K562 (cell line): ENCODE measurements at regions not wholly inside any gene's neighbourhood (a gene's known extent, or its start where the extent isn't known, plus 50 kb on each side); places are given as distances from the start of the nearest gene placed in this dataset.

ENCODE experiments used
- ATAC-seq: fragments of 200-7000 bp; cut with Tn5 transposase; 3 replicates; pipeline ENCODE4 v1.9.1; 2020; ENCODE audit warnings: moderate library complexity
- BruUV-seq: library from RNA; stranded (reverse); fragments of 400-500 nt; replicated peaks from 2 replicates; lab custom pipeline; 2021; lab: Mats Ljungman, UMichigan
- CTCF ChIA-PET: fragments of 300-600 bp; formaldehyde crosslinking; extraction: SDS; loops from one replicate; lab custom pipeline; 2021; ENCODE audit warnings: low intra/inter-chr PET ratio; lab: Yijun Ruan, JAX
- POLR2A ChIA-PET: fragments of 300-600, 350-650 bp; sonication (Branson Sonifier 250); formaldehyde crosslinking; extraction: SDS; loops from one replicate; lab custom pipeline; 2021; ENCODE audit warnings: antibody characterized with exemption, inconsistent platforms; lab: Yijun Ruan, JAX
- DNase-seq, 4 experiments: peaks; one replicate each; pipeline versions ENCODE4 v3.0.0 to v3.0.0-alpha.2; 2011 to 2018; ENCODE audit warnings: low spot score in 3 of 4, mixed read lengths in 3 of 4; ENCODE audit errors: extremely low read depth in 1 of 4
- FAIRE-seq: peaks from 2 replicates; lab custom pipeline; 2011; peaks lifted over from hg19 to GRCh38; lab: Jason Lieb, UNC
- H2AFZ ChIP-seq: 2 replicates; pipeline ENCODE4 v1.6.0; 2011; ENCODE audit warnings: low read depth, low read length, control low read depth, inconsistent platforms
- H3K27ac ChIP-seq: fragments of 200-600 bp; 3 replicates; pipeline ENCODE4 v1.8.0; 2011; ENCODE audit warnings: low read depth, mild to moderate bottlenecking, control low read depth, inconsistent platforms, low read length, moderate library complexity, mixed read lengths; ENCODE audit errors: extremely low read depth
- H3K27me3 ChIP-seq, 2 experiments: fragments of 300-600 bp in 1 of 2; 2 replicates in 1 of 2; 3 replicates in 1 of 2; pipeline versions ENCODE4 v1.6.0 to v1.8.0; 2011; ENCODE audit warnings: inconsistent platforms in 2 of 2, low read length in 2 of 2, mild to moderate bottlenecking in 1 of 2, mixed read lengths in 1 of 2, moderate library complexity in 1 of 2; ENCODE audit not compliant: control insufficient read depth in 2 of 2, insufficient read depth in 2 of 2
- H3K36me3 ChIP-seq: fragments of 300-600 bp; 3 replicates; pipeline ENCODE4 v1.8.0; 2011; ENCODE audit warnings: mild to moderate bottlenecking, low read length, inconsistent platforms; ENCODE audit not compliant: control insufficient read depth, insufficient read depth
- H3K4me1 ChIP-seq, 2 experiments: fragments of 200-600 bp in 1 of 2; replicated peaks in 1 of 2; 2 replicates in 1 of 2; 3 replicates in 1 of 2; pipeline versions ENCODE4 v1.5.1 to v1.8.0; 2011; ENCODE audit warnings: inconsistent platforms in 2 of 2, low read length in 2 of 2, mild to moderate bottlenecking in 1 of 2, mixed read lengths in 1 of 2, moderate library complexity in 1 of 2; ENCODE audit not compliant: control insufficient read depth in 2 of 2, insufficient read depth in 2 of 2
- H3K4me2 ChIP-seq: 2 replicates; pipeline ENCODE4 v1.6.1; 2011; ENCODE audit warnings: low read length, control low read depth, inconsistent platforms, mixed read lengths; ENCODE audit not compliant: insufficient read depth
- H3K4me3 ChIP-seq: fragments of 200-600 bp; sonication (generic), shearing (Covaris generic); 2 replicates; pipeline ENCODE4 v1.5.1; 2016; ENCODE audit warnings: control low read depth, inconsistent platforms
- H3K79me2 ChIP-seq: fragments of 200-600 bp; 3 replicates; pipeline ENCODE4 v1.8.0; 2011; ENCODE audit warnings: low read length, inconsistent platforms; ENCODE audit not compliant: control insufficient read depth, insufficient read depth
- H3K9ac ChIP-seq, 2 experiments: 2 replicates each; pipeline versions ENCODE4 v1.6.0 to v1.6.1; 2011; ENCODE audit warnings: low read depth in 2 of 2, low read length in 2 of 2, control low read depth in 1 of 2, inconsistent platforms in 1 of 2, mild to moderate bottlenecking in 1 of 2, mixed read lengths in 1 of 2; ENCODE audit not compliant: insufficient read depth in 1 of 2
- H3K9me1 ChIP-seq: one replicate; pipeline ENCODE4 v1.6.0; 2011; ENCODE audit warnings: inconsistent platforms, mild to moderate bottlenecking, low read length, moderate library complexity; ENCODE audit not compliant: control insufficient read depth, insufficient read depth
- H3K9me3 ChIP-seq: replicated peaks from 2 replicates; pipeline ENCODE4 v1.5.1; 2011; ENCODE audit warnings: low read depth, low read length, inconsistent platforms; ENCODE audit not compliant: control insufficient read depth, insufficient read depth
- H4K20me1 ChIP-seq: replicated peaks from 2 replicates; pipeline ENCODE4 v1.6.1; 2011; ENCODE audit warnings: low read length, inconsistent platforms, mixed read lengths; ENCODE audit not compliant: control insufficient read depth, insufficient read depth
- HMG20A ChIP-seq: fragments of 450-650 bp; formaldehyde crosslinking; conservative IDR thresholded peaks from 2 replicates; pipeline ENCODE4 v1.4.0; 2020; ENCODE audit warnings: mild to moderate bottlenecking, mixed read lengths
- NBN ChIP-seq: fragments of 450-650 bp; IDR thresholded peaks from 2 replicates; pipeline ENCODE4 v1.6.1; 2016; ENCODE audit warnings: low read depth, mild to moderate bottlenecking
- THAP12 ChIP-seq: fragments of 250-450 bp; sonication (Bioruptor Pico); IDR thresholded peaks from 2 replicates; pipeline ENCODE4 v1.9.0; 2021; ENCODE audit warnings: mild to moderate bottlenecking, inconsistent platforms
- ZBTB33 ChIP-seq: sonication (generic); formaldehyde crosslinking; IDR thresholded peaks from 2 replicates; pipeline ENCODE4 v1.8.1; 2023; ENCODE audit warnings: mild to moderate bottlenecking, missing genetic modification reagents
- ZNF134 ChIP-seq: fragments of 250-450 bp; sonication (Bioruptor Pico); conservative IDR thresholded peaks from 2 replicates; pipeline ENCODE4 v1.4.0; 2020
- ZNF785 ChIP-seq: fragments of 250-450 bp; sonication (Bioruptor Pico); IDR thresholded peaks from 2 replicates; pipeline ENCODE4 v1.4.0; 2020; ENCODE audit warnings: mild to moderate bottlenecking
- WGBS: fragments of 100-300 bp; shearing (Covaris generic); methylation state at CpG from one replicate; pipeline ENCODE4 v1.1.6; 2016; ENCODE audit warnings: low coverage, mixed read lengths; ENCODE audit not compliant: insufficient coverage; ENCODE audit errors: missing lambda C conversion rate; 5-methylcytosine and 5-hydroxymethylcytosine counted together
- in situ Hi-C: fragments of 300-500 bp; cut with MboI; formaldehyde crosslinking; loops from 4 replicates; pipeline ENCODE4 v1.15.0; 2018; ENCODE audit warnings: inconsistent platforms, mixed read lengths
- intact Hi-C: fragments of 100-400 bp; cut with micrococcal nuclease; formaldehyde crosslinking; loops from 2 replicates; pipeline ENCODE4 v1.14.2; 2022

GRCh38 chr17:83194761-83195329 is 115.4 kb downstream of the METRNL start:
- POLR2A ChIA-PET: interaction anchor here (0.6 kb wide), 1 partner anchor 11 kb away, joined by 4 read pairs; no protein-coding TSS in a partner anchor
- Histone ChIP-seq H3K79me2 (no peaks in the 10 kb centered on the region), H2AFZ (peak overlapping the region; percentile 32; the same call in 1 of the 2 replicates), H3K9me3 (no peaks in the 10 kb centered on the region), H3K4me3 (no peak overlapping the region), H3K36me3 (no peaks in the 10 kb centered on the region), H3K9ac (no peak overlapping the region), H3K9me1 (no peaks in the 10 kb centered on the region), H3K4me2 (no peak overlapping the region), H4K20me1 (no peaks in the 10 kb centered on the region)
- DNase-seq (no peak), ATAC-seq (peak; percentile 32; the same call in 1 of the 3 replicates)
- intact Hi-C loops: no loop called here
- 27% methylated on average over 18 of the region's 24 CpGs for WGBS
- TF ChIP-seq NBN (no peak), THAP12 (no peak), ZNF785 (CRISPR knock-in tag) (no peak), ZBTB33 (peak; percentile 35; the same call in 1 of the 2 replicates), ZNF134 (CRISPR knock-in tag) (no peak), HMG20A (CRISPR knock-in tag) (no peak)
- TF ChIP-seq, all 486 proteins: peak for 1
- in situ Hi-C loops: no loop called here
- BruUV-seq: no TSS peak
- peaks cover 8 to 35% of the 10 kb centered on the region in 2 experiments; a peak in 4 of 5 replicates for H3K27me3 ChIP-seq
- H3K4me1 ChIP-seq: peaks cover 0 to 54% of the 10 kb centered on the region in 2 experiments; a peak in 2 of 5 replicates
- CTCF ChIA-PET: no interaction called here
- H3K27ac ChIP-seq: no peak overlapping the region
- no peak for FAIRE-seq
